ENCODE measurements at regions not wholly inside any gene's neighbourhood (a gene's known extent, or its start where the extent isn't known, plus 50 kb on each side); places are given as distances from the start of the nearest gene placed in this dataset.

- no peak for DNase-seq
Observed at GRCh38 chr13:78201411-78201810, 282.8 kb upstream of the EDNRB start.

GRCh38 chr13:78198821-78199220 lies 280.2 kb upstream of the EDNRB start:
- DNase-seq, result no peak

GRCh38 chr13:78198419-78198818 lies 279.8 kb upstream of the EDNRB start:
- DNase-seq, result no peak

GRCh38 chr13:78197231-78197630 lies 278.6 kb upstream of the EDNRB start:
- no peak for DNase-seq

- DNase-seq, result no peak
Observed at GRCh38 chr13:78194904-78195639, 276.4 kb upstream of the EDNRB start.

- no peak for DNase-seq
Observed at GRCh38 chr13:78193846-78194245, 275.2 kb upstream of the EDNRB start.

- DNase-seq, result no peak
Observed at GRCh38 chr13:78192716-78193115, 274.1 kb upstream of the EDNRB start.

DNA sequence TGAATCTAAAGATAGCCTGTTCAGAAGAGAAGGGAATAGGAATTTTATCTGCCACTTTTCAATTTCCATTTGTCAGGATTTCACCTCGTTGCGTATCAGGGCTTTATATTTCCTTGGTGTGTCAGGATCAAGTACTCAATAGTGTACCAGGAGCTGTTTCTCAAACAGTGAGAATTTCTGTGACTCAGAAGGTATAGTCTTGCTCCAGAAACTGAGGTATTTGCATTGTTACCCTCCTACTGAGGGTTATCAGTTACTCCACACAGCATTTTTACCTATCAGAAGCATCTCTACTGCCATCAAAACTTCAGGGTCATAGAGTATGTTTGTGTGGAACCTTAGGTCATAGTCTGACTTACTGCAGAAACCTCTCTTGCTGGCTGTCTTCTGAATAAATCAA lies 271.7 kb upstream of the EDNRB start:
- DNase-seq, result no peak

DNA sequence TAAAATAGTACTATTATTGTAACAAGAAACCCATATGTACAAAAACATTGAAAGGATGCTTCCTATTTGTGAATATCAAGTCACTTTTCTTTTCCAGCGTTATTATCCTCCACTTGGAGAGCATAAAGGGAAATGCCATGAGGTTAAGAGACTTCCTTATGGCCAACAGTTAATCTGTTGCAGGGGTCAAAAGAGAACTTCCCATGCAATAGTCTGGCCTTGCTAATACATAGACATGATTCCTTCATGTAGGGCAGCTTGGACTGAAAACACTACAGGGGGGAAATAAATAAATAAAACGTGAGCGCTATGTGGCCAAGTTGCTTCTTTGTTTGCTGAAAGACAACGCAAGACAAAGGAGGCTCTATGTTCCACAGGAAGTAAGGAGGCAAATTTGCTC lies 269.1 kb upstream of the EDNRB start:
- DNase-seq, result no peak

DNA sequence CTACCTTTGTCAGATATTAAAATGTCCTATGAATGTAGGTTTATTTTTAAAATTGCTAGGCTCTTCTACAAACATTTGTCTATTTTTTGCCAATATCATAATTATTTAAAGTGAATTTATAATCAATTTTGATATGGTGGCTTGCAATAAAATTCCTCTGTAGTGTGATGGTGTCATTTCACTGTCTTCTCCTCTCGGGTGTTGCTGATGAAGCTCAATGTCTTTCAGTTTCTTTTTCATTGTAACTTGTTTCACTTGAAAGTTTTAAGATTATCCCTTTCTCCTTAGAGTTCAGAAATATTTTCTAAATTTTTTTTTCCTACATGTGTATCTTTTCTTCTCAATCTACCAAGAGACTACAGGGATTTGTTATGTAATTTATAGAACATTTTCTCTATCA lies 267.1 kb upstream of the EDNRB start:
- no peak for DNase-seq

GRCh38 chr13:78183732-78184131 lies 265.1 kb upstream of the EDNRB start:
- no peak for DNase-seq

DNA sequence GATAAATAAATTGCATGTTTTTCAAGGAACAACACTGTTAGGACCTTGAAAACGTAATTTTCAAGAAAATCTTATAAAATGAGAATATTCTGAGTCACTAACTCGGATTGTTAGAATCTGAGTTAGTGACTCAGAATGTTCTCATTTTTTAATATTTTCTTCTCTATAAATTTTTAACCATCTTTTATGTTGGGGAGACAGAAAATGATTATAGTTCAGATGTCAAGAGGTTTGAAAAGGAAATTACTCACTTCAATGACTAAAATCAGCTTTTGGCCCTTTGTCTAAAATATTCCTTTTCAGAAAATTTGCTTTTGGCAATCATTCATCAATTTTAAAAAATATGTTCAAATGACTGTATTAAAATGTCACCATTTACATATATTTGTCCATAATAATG lies 264.2 kb upstream of the EDNRB start:
- no peak for DNase-seq

DNA sequence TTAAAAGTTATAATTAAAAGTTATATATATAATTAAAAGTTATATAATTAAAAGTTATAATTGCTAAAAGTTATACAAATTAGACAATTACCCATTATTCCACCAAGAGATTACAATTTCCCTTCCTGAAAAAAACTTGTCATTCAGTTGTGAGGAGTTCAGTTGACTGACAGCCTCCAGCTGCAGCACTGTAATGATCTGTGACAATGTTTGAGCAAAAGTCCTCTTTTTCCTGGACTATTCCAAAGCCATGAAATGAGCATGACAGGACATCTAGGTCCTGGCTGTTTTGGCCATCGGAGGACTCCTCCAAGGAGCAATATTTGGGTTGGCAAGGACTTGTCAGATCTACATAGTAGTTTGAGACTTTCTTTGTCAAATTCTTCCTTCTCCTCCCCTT lies 258.7 kb upstream of the EDNRB start:
- DNase-seq, result no peak

DNA sequence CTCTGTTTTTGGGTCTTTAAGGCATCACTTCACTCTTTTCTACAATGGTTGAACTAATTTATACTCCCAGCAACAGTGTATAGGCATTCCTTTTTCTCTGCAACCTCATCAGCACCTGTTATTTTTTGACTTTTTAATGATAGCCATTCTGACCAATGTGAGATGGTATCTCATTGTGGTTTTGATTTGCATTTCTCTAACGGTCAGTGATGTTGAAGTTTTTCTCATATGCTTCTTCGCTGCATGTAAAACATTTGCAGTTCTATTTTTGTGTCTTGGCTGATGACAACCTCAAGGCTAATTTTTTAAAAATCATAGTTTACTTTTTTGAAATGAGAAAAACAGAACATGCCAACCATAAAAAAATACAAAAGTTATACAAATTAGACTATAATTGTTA lies 258.2 kb upstream of the EDNRB start:
- no peak for DNase-seq

DNA sequence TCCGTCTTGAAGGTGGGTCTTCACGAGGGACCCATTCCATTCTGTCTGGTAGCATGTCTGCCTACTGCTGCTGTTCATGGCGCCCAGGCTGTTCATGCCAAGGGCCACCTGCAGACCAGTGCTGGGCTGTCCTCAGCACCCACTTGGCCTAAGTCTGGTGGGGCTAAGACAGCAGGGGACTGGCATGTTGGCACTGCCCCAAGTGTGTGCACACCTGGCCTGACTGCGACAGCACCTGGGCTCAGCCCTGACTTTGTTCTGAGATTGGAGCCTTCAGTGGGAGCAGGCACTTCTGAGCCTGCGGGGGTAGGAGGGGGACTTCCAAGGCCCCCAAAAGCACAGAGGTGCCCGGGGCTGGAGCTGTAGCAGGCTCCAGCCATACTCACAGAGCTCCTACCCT lies 250.8 kb upstream of the EDNRB start:
- DNase-seq, result no peak

- DNase-seq, result no peak
Observed at GRCh38 chr13:78168981-78169380, 250.3 kb upstream of the EDNRB start.

- DNase-seq, result no peak
Observed at GRCh38 chr13:78161266-78161665, 242.6 kb upstream of the EDNRB start.

DNA sequence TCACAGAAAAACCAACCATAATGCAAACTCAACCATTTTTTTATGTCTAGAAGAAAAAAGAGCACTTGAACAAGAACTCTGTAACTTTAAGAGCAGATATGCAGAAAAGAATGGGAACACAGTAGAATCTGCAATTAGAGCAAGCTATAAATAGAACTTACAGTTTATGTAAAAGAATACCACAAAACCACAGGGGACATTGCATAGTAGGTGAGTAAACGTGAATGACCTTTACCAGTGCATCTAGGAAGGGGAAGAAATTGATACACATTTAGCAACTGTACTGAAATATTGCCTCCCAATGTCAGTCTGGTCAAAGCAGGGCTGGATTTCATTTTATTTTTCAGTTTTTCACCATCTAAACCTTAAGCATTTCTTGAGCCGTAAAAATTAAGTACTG lies 242.2 kb upstream of the EDNRB start:
- DNase-seq, result no peak

DNA sequence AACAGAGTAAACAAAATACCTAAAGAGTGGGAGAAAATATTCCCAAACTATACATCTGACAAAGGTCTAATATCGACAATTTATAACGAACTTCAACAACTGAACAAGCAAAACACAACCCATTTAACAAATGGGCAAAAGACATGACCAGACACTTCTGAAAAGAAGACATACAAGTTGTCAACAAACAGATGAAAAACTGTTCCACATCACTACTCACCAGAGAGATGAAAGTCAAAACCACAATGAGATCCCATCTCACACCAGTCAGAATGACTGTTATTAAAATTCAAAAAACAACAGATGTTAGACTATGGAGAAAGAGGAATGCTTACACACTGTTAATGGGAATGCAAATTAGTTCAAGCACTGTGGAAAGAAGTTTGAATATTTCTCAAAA lies 233.8 kb upstream of the EDNRB start:
- no peak for DNase-seq

DNA sequence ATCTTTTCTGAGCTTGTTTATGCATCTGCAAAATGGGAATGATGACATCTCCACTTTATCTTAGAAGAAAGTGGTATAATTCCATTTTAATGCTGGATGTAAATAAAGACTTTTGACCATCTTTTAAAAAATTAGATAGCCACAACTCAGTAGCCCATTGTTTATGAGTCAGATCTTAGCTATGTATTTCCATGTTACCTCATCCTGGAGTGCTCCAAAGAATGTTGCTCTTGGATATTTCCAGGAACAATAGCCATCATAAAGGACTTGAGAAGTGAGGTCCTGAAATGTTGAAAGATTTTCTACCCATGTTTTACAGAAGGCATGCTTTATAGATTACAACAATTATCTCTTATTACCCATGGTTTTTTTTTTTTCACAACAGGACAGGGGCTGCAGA lies 229.3 kb upstream of the EDNRB start:
- DNase-seq, result no peak

- DNase-seq, result no peak
Observed at GRCh38 chr13:78145276-78145675, 226.6 kb upstream of the EDNRB start.

DNA sequence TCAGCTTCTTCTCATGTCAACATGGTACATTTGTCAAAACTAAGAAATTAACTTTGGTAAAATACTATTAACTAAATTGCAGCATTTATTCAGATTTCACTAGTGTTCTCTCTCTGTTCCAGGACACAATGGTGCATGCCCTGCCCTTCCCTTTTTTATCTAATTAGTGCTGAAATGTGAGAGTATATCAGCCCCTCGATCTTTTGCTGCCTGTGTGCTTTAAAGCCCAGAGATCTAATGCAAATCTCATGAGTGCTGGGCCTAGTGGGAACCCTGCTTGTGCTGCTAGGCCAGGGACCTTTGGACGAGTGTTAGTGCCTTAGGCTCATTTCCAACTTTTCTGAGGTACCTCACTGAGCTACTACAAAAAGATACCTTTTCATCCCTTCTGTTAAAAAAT lies 221.1 kb upstream of the EDNRB start:
- no peak for DNase-seq

GRCh38 chr13:78138756-78139155 lies 220.1 kb upstream of the EDNRB start:
- no peak for DNase-seq

DNA sequence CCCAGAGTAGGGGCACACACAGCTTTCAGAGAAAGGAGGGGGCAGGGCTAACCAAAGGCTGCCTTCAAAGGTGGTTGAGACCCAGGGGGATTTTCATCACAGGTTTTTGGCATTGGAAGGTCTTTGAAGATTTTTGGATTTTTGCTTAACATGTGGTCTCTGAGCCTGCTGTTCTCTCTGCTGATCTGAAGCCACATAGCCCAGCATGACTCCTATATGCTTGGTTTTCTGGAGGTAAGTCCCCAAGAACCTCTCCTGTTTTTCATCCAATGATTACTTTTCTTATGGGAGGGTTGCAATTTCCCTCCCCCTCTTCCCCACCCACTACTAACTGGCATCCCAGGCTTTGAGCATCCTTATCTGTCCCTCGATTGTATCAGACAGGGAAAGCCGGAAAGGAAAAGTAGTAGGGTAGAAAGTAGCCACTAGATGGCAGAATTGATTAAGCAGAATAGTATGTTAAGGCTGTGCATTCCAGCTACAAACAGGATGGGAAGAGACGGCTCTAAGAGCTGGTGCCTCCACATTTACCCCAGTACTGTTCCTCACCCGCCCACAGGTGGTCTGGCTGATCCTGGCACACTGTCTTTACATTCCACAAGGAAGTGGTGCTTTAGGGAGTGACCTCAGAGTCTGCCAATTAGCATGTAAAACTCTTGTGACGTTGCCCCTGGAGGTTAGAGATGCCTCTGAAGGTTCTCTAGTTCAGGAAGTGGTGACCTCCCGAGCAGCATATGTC lies 218.9 kb upstream of the EDNRB start:
- DNase-seq, result peak; percentile 10

GRCh38 chr13:78136966-78137365 lies 218.3 kb upstream of the EDNRB start:
- no peak for DNase-seq
